ENCODE measurements at regions not wholly inside any gene's neighbourhood (a gene's known extent, or its start where the extent isn't known, plus 50 kb on each side); places are given as distances from the start of the nearest gene placed in this dataset.

- DNase-seq (ENCODE audit: low read depth in 2 of 2), result peak; percentile 25 to 33
Observed at GRCh38 chrX:101160001-101160400, 59.6 kb upstream of the DRP2 start.

DNA sequence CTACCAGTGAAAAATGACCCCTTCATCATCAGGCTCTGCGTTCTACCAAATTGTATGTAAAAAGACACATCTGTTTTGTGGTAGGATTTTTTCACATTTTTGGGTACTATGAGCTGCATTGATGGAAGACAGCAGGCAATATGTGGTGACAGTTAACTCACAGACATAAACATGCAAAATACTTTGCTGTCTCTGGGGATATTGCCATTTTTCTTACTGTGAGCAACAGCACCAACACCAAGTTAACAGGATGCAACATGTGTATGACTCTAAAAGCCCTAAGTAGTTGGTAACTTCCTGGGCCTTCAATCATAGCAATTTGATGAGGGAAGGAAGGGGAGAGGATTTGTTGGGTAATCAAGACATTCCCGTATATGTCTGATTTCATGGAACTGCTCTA lies 56.4 kb upstream of the DRP2 start:
- no peak for DNase-seq (ENCODE audit: low read depth in 2 of 2)

GRCh38 chrX:101164766-101165590 lies 54.6 kb upstream of the DRP2 start:
- no peak for DNase-seq (ENCODE audit: low read depth in 2 of 2)

Measured in fibroblast of skin of left biceps (primary cell).